Stomach (tissue), 8 donors: ENCODE measurements at regions not wholly inside any gene's neighbourhood (a gene's known extent, or its start where the extent isn't known, plus 50 kb on each side); places are given as distances from the start of the nearest gene placed in this dataset.
A peak's percentile ranks its signal among the peaks of the same experiment; 100 is the strongest.

ENCODE experiments used
- DNase-seq, 2 donors: peaks; one replicate each; pipeline versions ENCODE4 v3.0.0 to v3.0.0-alpha.2; 2013 to 2019
- H3K27ac ChIP-seq, 5 donors: fragments of 200-600 bp in 4 of 5; sonication (generic) in 4 of 5; one replicate each; pipeline ENCODE4 v1.5.1; 2013 to 2019; ENCODE audit warnings: mild to moderate bottlenecking in 1 of 5, moderate library complexity in 1 of 5
- H3K27me3 ChIP-seq, 3 donors: fragments of 200-600 bp; sonication (generic); one replicate each; pipeline ENCODE4 v1.5.1; 2017 to 2019; ENCODE audit warnings: mixed run types in 1 of 3
- H3K36me3 ChIP-seq, 4 donors: fragments of 200-600 bp; sonication (generic); 1 replicate in 3 of 4; 2 replicates in 1 of 4; pipeline ENCODE4 v1.5.1; 2016 to 2019
- H3K4me1 ChIP-seq, 4 donors: fragments of 200-600 bp; sonication (generic); one replicate each; pipeline ENCODE4 v1.5.1; 2016 to 2019
- H3K4me3 ChIP-seq, 4 donors: fragments of 200-600 bp; sonication (generic) in 3 of 4; one replicate each; pipeline ENCODE4 v1.5.1; 2016 to 2019; ENCODE audit warnings: mild to moderate bottlenecking in 1 of 4
- H3K9me3 ChIP-seq, 4 donors: fragments of 200-600 bp; sonication (generic); one replicate each; pipeline ENCODE4 v1.5.1; 2016 to 2019
- CTCF ChIP-seq, 7 experiments: fragments of 450-650 bp in 4 of 7; fragments of 200-600 bp in 3 of 7; sonication (generic) in 3 of 7; IDR thresholded peaks; one replicate each; pipeline ENCODE4 v1.5.1; 2016 to 2019; ENCODE audit warnings: antibody characterized with exemption in 7 of 7, control low read depth in 2 of 7, mild to moderate bottlenecking in 1 of 7
- EP300 ChIP-seq: sonication (generic); formaldehyde crosslinking; IDR thresholded peaks from one replicate; pipeline ENCODE4 v1.6.1; 2017; ENCODE audit warnings: antibody characterized with exemption
- POLR2A ChIP-seq, 4 donors: fragments of 450-650 bp; IDR thresholded peaks; one replicate each; pipeline ENCODE4 v1.6.1; 2016; ENCODE audit warnings: antibody characterized with exemption in 4 of 4, control low read depth in 2 of 4, mild to moderate bottlenecking in 1 of 4, moderate library complexity in 1 of 4
- POLR2AphosphoS5 ChIP-seq, 3 donors: sonication (generic); formaldehyde crosslinking; IDR thresholded peaks; one replicate each; pipeline ENCODE4 v1.6.1; 2016; ENCODE audit warnings: antibody characterized with exemption in 3 of 3
- WGBS, 5 donors: extraction: QIAGEN DNeasy Blood & Tissue Kit in 3 of 5; methylation state at CpG; one replicate each; pipeline versions ENCODE4 v1.1.5 to v1.1.7; 2013 to 2018; 5-methylcytosine and 5-hydroxymethylcytosine counted together
- intact Hi-C: fragments of 100-400 bp; cut with DNase I; formaldehyde crosslinking; loops from one replicate; pipeline ENCODE4 v1.15.1; 2023; ENCODE audit warnings: low total_unique reads
- donor health status: healthy with polysubstance abuse.
- donor health status: Bipolar disorder and iron deficiency.
- donor health status: healthy.

GRCh38 chr12:95607642-95608041 is 56.4 kb upstream of the USP44 start:
- Histone ChIP-seq H3K27me3 (no peaks in the 10 kb centered on the region), H3K36me3 (no peaks in the 10 kb centered on the region), H3K4me1 (peaks cover 13 to 36% (median 23%) of the 10 kb centered on the region in 4 donors), H3K27ac (peak overlapping the region in 4 of 5 donors; percentile 69 to 76 (median 75)), H3K4me3 (no peak overlapping the region), H3K9me3 (no peaks in the 10 kb centered on the region)
- 12 to 21% (median 17%) methylated on average over 4 of the region's 4 CpGs for WGBS, 5 donors
- intact Hi-C loops, result no loop called here
- TF ChIP-seq POLR2AphosphoS5 (IDR thresholded peaks at IDR 0.05), result no peak
- no peak for TF ChIP-seq CTCF (IDR thresholded peaks at IDR 0.05)
- TF ChIP-seq POLR2A (IDR thresholded peaks at IDR 0.05), result no peak
- TF ChIP-seq EP300, result no peak
- DNase-seq, result peak in 1 of 2 donors; percentile 33

GRCh38 chr12:95605875-95606274 is 54.6 kb upstream of the USP44 start:
- Histone ChIP-seq H3K9me3 (no peaks in the 10 kb centered on the region), H3K4me1 (peaks cover 6 to 36% (median 16%) of the 10 kb centered on the region in 4 donors), H3K36me3 (no peaks in the 10 kb centered on the region), H3K4me3 (no peak overlapping the region), H3K27me3 (no peaks in the 10 kb centered on the region), H3K27ac (peak overlapping the region; percentile 3 to 47 (median 27))
- 16 to 31% (median 24%) methylated on average over 4 of the region's 4 CpGs for WGBS, 5 donors
- DNase-seq, result no peak
- intact Hi-C loops, result no loop called here
- no peak for TF ChIP-seq POLR2A (IDR thresholded peaks at IDR 0.05)
- peak in 1 of 3 donors; percentile 37 for TF ChIP-seq POLR2AphosphoS5 (IDR thresholded peaks at IDR 0.05)

GRCh38 chr12:95605087-95605486 is 53.8 kb upstream of the USP44 start:
- Histone ChIP-seq H3K4me3 (no peak overlapping the region), H3K9me3 (no peaks in the 10 kb centered on the region), H3K4me1 (peaks cover 6 to 35% (median 16%) of the 10 kb centered on the region in 4 donors), H3K27ac (no peak overlapping the region), H3K36me3 (no peaks in the 10 kb centered on the region), H3K27me3 (no peaks in the 10 kb centered on the region)
- DNase-seq, result no peak
- TF ChIP-seq EP300 (no peak), CTCF (IDR thresholded peaks at IDR 0.05) (no peak), POLR2AphosphoS5 (IDR thresholded peaks at IDR 0.05) (no peak), POLR2A (IDR thresholded peaks at IDR 0.05) (no peak)
- WGBS, 5 donors, result 54 to 68% (median 63%) methylated on average over 2 of the region's 2 CpGs
- intact Hi-C loops, result no loop called here

DNA sequence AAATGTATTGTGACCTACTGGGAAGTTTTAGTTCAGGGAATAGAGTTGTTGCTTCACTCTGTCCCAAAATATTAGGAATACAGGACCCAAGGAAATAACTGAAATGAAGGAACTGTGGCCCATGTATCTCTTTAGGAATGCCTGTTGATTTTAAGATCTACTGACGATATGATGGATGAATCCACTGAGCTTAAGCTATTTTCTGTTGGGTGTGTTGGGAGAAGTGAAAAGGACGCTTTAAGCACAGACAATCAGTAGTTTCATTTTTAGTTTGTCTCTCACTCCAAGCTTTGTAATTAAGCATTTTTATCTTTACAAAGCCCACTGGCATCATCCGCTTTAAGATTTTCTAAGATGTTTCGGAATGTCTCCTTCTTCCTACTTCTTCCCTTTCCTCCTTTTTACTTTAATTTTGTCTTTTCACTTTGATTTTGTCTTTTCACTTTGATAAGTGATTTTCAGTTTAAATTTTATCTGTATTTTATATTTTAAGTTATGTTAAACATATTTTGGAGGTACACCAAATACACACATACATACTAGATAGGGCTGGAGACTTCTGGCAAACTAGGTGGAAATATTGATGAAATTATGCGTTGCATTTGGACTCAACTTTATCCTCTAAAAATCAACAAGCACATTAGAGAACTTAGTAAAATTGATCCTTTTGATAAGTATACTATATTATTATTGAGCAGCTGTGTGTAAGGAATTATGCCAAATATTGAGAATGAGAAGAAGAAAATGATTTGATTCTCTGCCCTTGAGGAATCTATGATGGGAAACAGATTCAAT is 52.3 kb upstream of the USP44 start:
- intact Hi-C loops, result no loop called here
- no peak overlapping the region for H3K4me3 ChIP-seq
- WGBS, 5 donors, result 83 to 89% (median 85%) methylated on average over 5 of the region's 5 CpGs

More for the DNA sequence above, 52.3 kb upstream of the USP44 start:
- Histone ChIP-seq H3K27me3 (no peaks in the 10 kb centered on the region), H3K4me1 (peaks cover 0 to 31% (median 14%) of the 10 kb centered on the region in 4 donors), H3K36me3 (no peaks in the 10 kb centered on the region), H3K9me3 (no peaks in the 10 kb centered on the region), H3K27ac (no peak overlapping the region)
- TF ChIP-seq POLR2A (IDR thresholded peaks at IDR 0.05) (no peak), POLR2AphosphoS5 (IDR thresholded peaks at IDR 0.05) (no peak), CTCF (IDR thresholded peaks at IDR 0.05) (no peak)
- DNase-seq, result no peak
